Mononuclear cell (primary cell): ENCODE measurements at regions not wholly inside any gene's neighbourhood (a gene's known extent, or its start where the extent isn't known, plus 50 kb on each side); places are given as distances from the start of the nearest gene placed in this dataset.

ENCODE experiments used
- H3K27me3 ChIP-seq: 2 replicates; pipeline ENCODE4 v1.6.0; 2011; ENCODE audit warnings: low read length, control low read depth; ENCODE audit not compliant: insufficient read depth
- H3K4me1 ChIP-seq: 2 replicates; pipeline ENCODE4 v1.5.1; 2011; ENCODE audit warnings: mild to moderate bottlenecking, low read length, control low read depth; ENCODE audit not compliant: insufficient read depth
- H3K4me3 ChIP-seq: 2 replicates; pipeline ENCODE4 v1.5.1; 2011; ENCODE audit warnings: mild to moderate bottlenecking, low read length, moderate library complexity
- H3K9me3 ChIP-seq: 2 replicates; pipeline ENCODE4 v1.5.1; 2011; ENCODE audit warnings: low read depth, mild to moderate bottlenecking, control low read depth, low read length

GRCh38 chr11:19571906-19572305 lies 140.7 kb upstream of the NAV2 start:
- no peaks in the 10 kb centered on the region for H3K27me3 ChIP-seq

GRCh38 chr11:19570889-19571288 lies 141.7 kb upstream of the NAV2 start:
- no peak overlapping the region for H3K4me3 ChIP-seq
- no peaks in the 10 kb centered on the region for H3K4me1 ChIP-seq

More at GRCh38 chr11:19571906-19572305, 140.7 kb upstream of the NAV2 start:
- Histone ChIP-seq H3K4me1 (no peaks in the 10 kb centered on the region), H3K4me3 (no peak overlapping the region), H3K9me3 (no peaks in the 10 kb centered on the region)

DNA sequence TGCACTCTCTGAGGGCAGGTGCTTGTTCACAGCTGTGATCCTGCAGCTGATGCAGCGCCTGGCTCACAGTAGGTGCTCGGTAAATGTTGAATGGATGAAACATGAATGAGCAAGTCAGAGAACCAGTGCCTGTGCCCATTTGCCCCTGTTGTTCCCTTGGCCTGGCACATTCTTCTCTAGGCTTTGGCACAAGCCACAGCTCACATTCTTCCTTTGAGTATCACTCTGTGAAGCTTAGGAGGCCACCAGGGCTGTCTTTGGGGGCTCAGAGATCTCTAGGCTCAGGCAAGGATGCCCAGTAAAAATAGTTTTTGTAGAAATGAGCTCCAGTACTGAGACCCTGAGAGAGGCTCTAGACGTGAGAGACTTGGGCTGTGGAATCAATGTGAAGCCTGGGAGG lies 144.6 kb upstream of the NAV2 start:
- no peak overlapping the region for H3K4me3 ChIP-seq
- H3K9me3 ChIP-seq: no peaks in the 10 kb centered on the region
- no peaks in the 10 kb centered on the region for H3K27me3 ChIP-seq
- H3K4me1 ChIP-seq: no peaks in the 10 kb centered on the region

More at GRCh38 chr11:19570889-19571288, 141.7 kb upstream of the NAV2 start:
- Histone ChIP-seq H3K9me3 (no peaks in the 10 kb centered on the region), H3K27me3 (no peaks in the 10 kb centered on the region)

DNA sequence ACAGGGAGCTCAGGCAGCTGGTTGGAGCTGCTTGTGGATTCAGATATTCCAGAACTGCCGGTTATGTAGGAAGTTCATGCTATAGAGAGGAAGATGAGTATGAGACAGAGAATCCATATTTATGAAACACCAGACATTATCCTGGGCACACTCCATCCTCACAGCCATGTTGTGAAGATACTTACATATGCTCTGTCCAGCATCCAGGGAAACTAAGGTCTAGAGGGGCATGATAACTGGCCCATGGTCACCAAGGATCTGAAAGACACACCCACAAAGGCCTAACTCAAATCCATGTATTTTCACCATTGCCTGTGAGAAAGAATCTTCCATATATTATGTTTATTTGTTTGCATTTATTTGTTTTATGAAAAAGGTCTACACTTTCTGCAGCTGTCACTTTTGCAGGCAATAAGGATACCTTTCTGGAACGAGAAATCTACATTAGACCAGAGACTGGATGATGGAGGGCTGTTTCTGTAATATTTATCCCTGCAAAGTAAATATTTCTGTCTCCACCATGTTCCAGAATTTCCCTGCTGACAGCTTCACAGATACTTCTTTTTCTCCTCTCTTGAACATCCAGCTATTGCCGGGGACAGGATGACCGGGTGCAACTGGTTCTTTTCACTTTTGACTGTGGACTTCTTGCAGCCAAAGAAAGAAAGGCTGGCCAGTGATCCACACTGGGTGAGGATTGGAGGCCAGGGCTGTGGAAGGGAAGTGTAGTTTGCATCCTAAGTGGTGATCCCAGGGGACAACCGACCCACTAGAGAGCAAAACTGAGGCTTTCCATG lies 145.9 kb upstream of the NAV2 start:
- no peaks in the 10 kb centered on the region for H3K4me1 ChIP-seq
- no peak overlapping the region for H3K4me3 ChIP-seq
- no peaks in the 10 kb centered on the region for H3K9me3 ChIP-seq
- H3K27me3 ChIP-seq: no peaks in the 10 kb centered on the region

DNA sequence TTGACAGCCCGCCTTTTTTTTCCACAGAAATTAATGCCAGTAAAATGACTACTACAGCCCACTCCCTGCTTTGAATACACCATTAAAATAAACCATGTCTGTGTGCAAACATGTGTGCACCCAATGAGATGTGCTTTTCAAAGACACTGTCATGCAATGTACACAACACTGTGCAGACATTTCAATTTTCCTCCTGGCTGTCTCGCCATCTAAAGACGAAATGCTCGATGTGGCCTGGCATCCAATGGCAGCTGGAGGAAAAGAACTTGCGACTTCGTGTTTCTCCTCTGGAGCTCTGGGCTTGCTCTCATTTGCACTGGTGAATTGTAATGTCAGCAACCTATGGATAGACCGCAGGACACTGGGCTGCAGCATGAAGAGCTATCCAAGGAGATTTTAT lies 147.0 kb upstream of the NAV2 start:
- Histone ChIP-seq H3K27me3 (no peaks in the 10 kb centered on the region), H3K4me3 (no peak overlapping the region), H3K4me1 (no peaks in the 10 kb centered on the region), H3K9me3 (no peaks in the 10 kb centered on the region)

- Histone ChIP-seq H3K4me3 (no peak overlapping the region), H3K9me3 (no peaks in the 10 kb centered on the region), H3K27me3 (no peaks in the 10 kb centered on the region), H3K4me1 (no peaks in the 10 kb centered on the region)
Measured at GRCh38 chr11:19562156-19562555, 150.5 kb upstream of the NAV2 start.

DNA sequence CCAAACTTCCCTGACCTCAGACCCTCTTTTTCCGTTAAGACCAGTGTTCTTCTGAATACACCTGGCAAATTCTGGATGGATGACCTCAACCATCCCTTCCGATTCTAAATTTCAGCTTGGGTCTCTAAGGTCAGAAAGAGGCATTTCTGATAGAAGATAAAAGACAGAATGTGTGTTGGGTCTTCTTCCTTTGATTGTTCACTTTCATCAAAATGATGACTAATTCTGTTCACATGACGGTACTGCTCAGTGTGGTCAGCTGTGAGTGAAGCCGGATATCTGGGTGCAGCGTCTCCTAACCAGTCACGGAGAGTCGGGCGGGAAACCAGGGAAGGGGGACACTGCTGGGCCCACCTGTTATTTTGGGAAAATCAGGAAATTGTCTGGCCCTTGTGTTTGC lies 151.6 kb upstream of the NAV2 start:
- no peak overlapping the region for H3K4me3 ChIP-seq
- H3K9me3 ChIP-seq: no peaks in the 10 kb centered on the region
- no peaks in the 10 kb centered on the region for H3K4me1 ChIP-seq
- H3K27me3 ChIP-seq: no peaks in the 10 kb centered on the region

DNA sequence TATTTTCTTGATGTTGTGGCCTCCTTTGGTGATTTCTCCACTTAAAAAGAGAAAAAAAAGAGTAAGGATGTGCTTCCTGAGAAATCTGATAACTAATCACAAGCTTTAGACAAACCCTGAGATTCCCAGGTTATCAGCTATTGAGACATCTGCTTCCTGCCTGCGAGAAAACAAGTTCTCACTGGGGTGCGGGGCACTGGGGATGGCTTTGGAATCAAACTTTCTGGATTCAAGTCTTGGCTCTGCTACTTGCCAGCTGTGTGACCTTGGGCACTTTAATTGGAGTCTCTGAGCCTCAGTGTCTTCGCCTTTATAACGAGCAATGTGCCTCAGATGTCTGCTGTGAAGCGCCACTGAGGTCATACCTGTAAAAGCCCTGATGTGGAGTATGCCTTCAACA lies 152.5 kb upstream of the NAV2 start:
- Histone ChIP-seq H3K27me3 (no peaks in the 10 kb centered on the region), H3K9me3 (no peaks in the 10 kb centered on the region), H3K4me1 (no peaks in the 10 kb centered on the region), H3K4me3 (no peak overlapping the region)

- no peaks in the 10 kb centered on the region for H3K9me3 ChIP-seq
- H3K27me3 ChIP-seq: no peaks in the 10 kb centered on the region
- H3K4me1 ChIP-seq: no peaks in the 10 kb centered on the region
- H3K4me3 ChIP-seq: no peak overlapping the region
Measured at GRCh38 chr11:19559746-19560145, 152.9 kb upstream of the NAV2 start.

GRCh38 chr11:19558189-19558986 lies 154.2 kb upstream of the NAV2 start:
- Histone ChIP-seq H3K4me3 (no peak overlapping the region), H3K9me3 (no peaks in the 10 kb centered on the region), H3K4me1 (no peaks in the 10 kb centered on the region), H3K27me3 (no peaks in the 10 kb centered on the region)

- no peaks in the 10 kb centered on the region for H3K9me3 ChIP-seq
Measured at GRCh38 chr11:19557720-19558140, 154.9 kb upstream of the NAV2 start.

DNA sequence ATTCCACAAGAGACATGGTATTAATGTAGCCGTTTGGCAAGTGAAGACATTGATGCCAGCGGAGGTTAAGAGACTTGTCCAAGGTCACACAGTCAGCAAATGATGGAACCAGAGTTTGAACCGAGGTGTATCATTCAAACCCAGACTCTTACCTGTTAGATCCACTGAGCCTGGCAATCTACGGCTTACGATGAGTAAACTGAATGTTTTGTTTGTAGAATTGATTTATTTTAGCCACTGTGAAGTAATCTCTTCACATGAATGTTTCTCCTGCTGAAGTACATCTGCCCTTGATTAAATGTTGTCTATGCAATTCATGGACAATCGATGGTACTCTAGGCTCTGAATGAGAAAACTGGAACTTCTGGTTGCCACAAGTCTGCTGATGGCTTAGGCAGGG lies 155.5 kb upstream of the NAV2 start:
- H3K4me1 ChIP-seq: no peaks in the 10 kb centered on the region

More at GRCh38 chr11:19557720-19558140, 154.9 kb upstream of the NAV2 start:
- H3K27me3 ChIP-seq: no peaks in the 10 kb centered on the region
- no peak overlapping the region for H3K4me3 ChIP-seq
- H3K4me1 ChIP-seq: no peaks in the 10 kb centered on the region

DNA sequence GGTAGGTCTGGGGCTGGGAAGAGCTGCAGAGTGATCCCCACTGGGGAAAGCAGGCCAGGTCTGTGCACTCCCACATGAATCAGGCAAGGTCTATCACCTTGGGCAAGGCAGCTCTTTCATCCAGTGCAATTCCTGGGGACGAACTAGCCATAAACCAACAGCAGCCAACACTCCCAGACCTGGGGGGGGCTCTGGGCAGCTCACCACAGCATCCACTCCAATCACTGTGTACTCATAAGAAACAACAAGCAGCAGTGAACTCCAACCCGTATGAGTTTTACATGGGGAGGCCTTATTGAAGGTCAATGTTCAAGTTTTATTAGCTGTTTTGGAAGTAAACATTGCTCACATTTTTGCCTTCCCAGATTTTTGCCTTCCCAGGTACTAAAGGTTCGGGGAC lies 157.4 kb upstream of the NAV2 start:
- H3K27me3 ChIP-seq: no peaks in the 10 kb centered on the region
- no peaks in the 10 kb centered on the region for H3K4me1 ChIP-seq
- no peak overlapping the region for H3K4me3 ChIP-seq
- no peaks in the 10 kb centered on the region for H3K9me3 ChIP-seq

More for the DNA sequence above, 155.5 kb upstream of the NAV2 start:
- no peak overlapping the region for H3K4me3 ChIP-seq
- H3K27me3 ChIP-seq: no peaks in the 10 kb centered on the region
- H3K9me3 ChIP-seq: no peaks in the 10 kb centered on the region

DNA sequence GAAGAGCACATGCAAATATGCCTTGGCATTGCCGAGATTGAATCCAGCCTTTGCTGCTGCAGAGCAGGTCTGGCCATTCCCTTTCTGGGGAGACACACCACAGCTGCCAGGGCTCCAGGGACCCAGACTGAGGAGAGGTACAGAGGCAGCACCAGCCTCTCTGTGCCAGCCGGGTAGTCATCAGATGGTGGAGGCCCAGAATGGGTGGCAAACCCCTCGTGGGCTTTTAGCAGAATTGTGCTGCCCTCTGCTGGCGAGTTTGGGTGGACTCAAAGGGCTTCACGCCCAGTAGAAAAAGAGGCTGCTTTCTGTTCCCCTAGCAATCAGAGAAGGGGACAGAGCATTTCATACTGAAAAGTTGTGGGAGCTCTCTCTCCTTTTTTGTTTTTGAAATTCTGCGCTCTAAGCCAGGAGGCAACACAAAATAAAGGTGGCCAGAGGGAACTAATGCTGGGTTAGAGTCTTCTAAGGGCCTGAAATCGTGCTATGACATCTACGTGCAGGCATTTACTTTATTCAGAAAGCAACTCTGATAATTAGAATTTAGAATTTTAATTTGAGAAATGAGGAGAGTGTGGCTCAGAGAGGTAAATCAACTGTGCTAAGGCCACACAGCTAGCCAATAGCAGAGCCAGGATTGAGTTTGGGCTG lies 158.8 kb upstream of the NAV2 start:
- no peaks in the 10 kb centered on the region for H3K4me1 ChIP-seq
- H3K4me3 ChIP-seq: no peak overlapping the region
- H3K27me3 ChIP-seq: no peaks in the 10 kb centered on the region

DNA sequence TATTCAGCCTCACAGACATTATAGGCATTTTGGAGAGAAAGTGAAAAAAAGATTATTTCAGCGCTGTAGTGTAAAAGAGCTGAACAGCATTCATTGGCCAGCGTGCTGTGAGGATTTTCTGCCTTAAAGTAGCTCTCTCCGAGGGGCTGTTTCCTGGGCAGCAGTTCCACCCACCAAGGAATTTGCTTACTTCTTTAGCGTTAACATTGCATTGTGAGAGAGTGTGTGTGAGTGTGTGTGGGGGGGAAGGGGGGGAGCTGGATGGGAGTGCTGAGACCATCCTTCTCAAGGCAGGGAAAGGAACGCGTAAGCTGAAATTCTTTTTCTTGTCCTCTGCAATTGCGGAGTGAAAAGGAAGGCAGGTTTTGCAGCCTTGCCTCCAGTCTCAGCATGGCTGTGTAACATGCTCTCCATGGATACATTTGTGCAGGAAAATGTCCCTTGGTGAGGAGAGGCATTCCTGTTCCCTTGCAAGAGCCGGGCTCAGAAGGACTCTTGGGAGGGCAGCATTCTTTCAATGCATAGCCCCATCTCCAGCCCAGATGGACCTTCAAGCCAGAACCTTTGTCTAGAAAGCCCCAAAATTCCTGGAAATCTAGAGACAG lies 159.9 kb upstream of the NAV2 start:
- Histone ChIP-seq H3K4me3 (no peak overlapping the region), H3K27me3 (no peaks in the 10 kb centered on the region), H3K9me3 (no peaks in the 10 kb centered on the region)

More for the DNA sequence above, 158.8 kb upstream of the NAV2 start:
- H3K9me3 ChIP-seq: no peaks in the 10 kb centered on the region

More for the DNA sequence above, 159.9 kb upstream of the NAV2 start:
- H3K4me1 ChIP-seq: no peaks in the 10 kb centered on the region
